Muscle of back (tissue), 3 donors: ENCODE measurements at regions not wholly inside any gene's neighbourhood (a gene's known extent, or its start where the extent isn't known, plus 50 kb on each side); places are given as distances from the start of the nearest gene placed in this dataset.

Experiments
- DNase-seq, 3 donors: peaks; one replicate each; pipeline versions ENCODE4 v3.0.0 to v3.0.0-alpha.2; 2013

DNA sequence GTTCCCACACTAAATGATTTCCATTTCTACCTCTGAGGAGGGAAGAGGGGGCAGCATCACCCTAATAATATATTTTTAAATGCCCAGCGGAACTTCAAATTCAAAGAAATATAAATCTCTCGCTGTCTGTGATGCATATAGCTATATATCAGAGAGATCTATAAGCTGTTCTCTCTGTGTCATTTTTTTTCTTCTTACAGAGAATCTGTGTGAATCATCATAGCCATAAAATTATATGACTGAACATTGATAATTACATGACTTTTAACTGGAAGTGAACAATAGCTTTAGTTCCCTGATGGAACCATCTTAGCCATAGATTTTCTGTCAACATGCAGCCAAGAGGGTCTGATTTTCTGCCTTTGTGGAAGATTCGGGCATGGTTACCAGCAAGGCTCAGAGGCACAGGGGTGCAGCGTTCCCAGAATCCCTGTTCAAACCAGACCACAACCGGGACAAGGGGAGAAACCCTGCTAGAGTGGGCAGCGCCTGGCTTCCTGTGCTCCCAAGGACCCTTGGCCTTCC lies 93.7 kb upstream of the OSMR start:
- DNase-seq = peak in 1 of 3 donors; percentile 23

DNA sequence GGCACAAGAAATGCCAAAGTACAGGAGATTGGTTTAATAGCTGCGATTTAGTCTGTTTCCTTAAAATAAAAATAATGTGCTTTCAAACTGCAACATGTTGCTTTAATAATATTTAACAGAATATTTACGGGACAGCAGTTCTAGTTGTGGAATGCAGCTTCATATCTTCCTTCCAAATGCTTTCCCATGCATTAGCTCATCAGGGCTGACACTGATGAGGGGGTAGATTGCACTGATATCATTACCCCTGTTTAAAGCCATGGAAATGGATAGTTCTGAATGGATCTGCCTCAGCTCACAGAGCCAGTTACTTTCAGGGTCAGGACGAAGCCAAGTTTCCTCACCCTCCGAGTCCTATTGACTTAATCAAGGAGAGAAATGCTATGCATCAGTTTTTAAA lies 93.2 kb upstream of the OSMR start:
- DNase-seq = peak in 1 of 3 donors; percentile 64

DNA sequence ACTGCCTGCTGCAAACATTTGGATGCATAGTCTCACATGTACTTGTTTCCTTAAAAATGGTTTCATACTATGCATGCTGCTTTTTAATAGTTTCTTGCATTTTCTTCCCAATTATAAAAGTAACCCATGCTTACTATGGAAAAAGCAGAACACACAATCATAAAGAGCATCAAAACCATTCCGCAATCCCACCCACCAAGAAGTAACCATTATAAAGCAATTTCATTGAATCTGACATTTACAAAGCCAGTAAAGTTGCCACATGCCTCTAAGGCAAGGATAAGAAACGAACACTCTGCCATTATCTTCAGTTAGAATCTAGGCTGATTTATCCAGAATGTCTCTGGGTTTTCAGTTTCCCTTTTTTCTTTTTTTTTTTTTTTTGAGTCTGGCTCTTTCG lies 92.7 kb upstream of the OSMR start:
- DNase-seq = no peak

DNA sequence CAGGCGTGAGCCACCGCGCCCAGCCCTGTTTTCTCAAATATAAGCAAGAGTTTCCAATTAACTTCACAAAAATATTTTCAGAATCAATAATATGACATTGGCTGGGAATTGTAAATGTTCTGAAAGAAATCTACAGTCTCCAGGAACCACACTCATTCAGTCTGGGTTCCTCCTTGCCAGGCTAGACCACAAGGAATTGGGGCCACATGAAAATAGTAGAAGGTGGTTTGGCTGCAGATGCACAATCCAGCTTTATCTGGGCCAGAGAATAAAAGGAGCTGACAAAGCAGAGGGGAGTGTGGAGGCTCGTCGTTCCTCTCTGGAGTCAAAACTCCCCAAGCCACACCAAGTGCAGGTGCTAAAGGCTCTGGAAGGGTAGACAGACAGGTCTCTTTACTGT lies 92.0 kb upstream of the OSMR start:
- DNase-seq = no peak

DNA sequence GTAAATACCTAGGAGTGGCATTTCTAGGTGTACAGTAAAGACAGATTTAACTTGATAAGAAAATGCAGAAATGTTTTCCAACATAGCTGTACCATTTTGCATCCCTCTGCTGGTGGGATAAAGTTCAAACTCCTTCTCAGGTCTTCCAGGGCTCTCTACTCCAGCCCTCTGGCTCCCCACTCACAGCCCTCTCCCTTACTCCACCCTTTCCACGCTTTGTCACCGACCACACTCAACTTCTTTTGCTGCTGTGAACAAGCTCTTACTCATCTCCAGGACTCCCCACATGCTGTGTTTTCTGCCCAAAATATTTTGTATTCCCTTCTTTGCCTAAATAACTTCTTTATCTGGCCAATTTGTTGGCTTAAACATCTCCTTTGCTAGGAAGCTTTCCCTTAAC lies 90.6 kb upstream of the OSMR start:
- DNase-seq = peak in 2 of 3 donors; percentile 36 to 70

DNA sequence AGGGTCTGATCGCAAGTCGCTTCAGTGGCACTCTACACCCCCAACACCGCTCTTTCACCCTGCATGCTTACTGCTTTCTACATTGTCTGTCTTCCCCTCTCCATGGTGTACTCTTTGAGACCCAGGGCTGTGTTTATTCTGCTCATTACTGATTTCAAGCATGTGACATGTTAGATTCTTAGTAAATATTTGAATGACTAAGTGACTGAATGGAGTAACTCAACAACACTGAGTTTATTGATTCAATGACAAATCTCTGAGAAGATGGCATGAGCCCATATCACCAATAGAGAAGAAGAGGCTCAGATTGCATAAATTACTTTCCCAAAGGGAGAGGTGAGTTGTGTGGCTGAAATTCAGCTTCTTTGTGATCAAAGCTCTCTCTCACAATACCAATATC lies 89.7 kb upstream of the OSMR start:
- no peak for DNase-seq

DNA sequence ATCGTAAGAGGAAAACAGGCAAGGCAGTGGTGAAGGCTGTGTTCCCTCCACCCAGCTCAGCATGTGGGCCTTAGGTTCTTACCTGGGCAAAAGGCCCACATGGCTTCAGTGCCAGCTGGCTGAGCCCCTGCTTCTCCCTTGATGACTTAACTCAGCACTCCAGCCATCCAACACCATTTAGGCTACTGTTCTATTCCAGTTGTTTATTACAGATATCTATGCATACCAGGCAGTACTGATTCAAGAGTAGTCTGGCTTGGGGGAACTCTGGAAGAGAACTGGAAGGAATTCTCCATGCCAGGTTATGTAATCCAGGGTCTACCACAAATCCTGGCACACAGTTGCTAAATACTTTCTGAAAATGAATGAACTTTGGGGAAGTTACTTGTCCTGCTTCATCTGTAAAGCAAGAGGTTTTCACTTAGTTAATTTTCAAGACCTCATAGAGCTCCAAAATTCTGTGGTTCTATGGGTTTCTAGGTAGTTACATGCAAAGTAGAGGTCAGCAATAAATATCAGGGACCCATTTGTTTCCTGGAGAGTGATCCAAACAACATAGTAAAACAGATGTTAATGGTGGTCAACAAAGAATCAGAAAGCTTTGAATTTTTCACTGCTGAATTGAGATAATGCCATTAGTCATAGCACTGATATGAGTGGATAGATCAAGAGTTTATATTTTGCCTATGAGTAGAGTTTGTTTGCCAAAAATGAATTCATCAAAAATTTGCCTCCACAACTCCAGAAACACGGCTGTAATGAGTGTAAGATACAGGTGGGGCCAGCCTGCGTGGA lies 88.2 kb upstream of the OSMR start:
- DNase-seq = no peak

DNA sequence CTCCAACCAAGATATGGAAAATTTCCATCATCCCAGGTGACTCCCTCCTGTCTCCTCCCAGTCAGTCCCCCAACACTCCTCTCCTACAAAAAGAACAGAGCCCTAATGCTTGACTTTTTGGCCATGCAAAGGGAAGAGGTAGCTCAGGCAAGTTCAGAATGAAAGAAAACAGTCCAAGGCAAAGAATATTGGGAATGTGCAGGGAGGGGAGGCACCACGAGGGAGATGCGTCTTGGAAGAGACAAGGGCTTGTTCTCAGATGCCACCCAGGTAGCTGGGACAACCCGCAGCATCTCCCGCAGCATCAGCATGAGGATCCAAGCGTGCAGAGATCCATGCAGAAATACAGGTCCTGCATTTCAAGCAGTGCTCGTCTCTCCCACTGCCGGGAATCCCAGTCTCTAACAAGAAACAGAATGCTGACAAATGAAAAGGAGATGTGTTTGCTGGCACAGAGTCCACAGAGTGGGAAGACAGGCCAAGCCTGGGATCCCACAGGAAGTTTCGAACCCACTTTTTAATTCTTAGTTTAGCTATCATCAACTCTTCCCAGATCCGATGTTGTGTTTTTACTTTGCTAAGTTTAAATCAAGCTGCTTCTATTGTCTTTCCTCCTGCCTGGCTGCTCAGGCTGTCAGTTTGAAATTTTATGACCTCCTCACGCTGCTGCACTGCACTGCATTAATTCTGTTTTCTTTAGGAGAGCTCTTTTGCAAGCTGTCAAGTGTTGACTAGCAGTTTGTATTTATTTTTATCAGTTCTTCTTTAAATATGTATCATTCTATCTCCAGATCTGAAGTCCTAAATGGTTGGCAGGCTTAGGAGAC lies 86.8 kb upstream of the OSMR start:
- peak; percentile 81 to 96 (median 90) for DNase-seq

DNA sequence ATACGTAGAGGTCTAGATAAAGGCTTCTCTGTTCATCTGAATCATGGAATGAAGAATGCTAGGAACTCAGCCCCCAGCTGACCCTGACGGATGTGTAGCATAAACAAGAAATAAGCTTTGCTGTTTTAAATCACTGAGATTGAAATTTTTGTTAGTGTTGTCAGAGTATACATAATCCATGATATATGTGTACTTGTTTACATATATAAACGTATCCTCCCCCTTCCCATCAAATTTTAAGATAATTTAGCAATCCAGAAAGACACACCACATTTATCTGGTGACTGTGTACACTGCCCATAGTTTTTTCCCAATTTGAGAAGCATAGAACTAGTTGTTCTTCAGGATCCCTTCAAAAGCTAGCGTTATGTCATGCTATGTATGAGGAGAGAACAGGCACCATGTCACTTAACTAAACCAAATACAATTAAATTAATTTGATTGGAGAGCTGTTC lies 80.8 kb upstream of the OSMR start:
- DNase-seq = no peak

DNA sequence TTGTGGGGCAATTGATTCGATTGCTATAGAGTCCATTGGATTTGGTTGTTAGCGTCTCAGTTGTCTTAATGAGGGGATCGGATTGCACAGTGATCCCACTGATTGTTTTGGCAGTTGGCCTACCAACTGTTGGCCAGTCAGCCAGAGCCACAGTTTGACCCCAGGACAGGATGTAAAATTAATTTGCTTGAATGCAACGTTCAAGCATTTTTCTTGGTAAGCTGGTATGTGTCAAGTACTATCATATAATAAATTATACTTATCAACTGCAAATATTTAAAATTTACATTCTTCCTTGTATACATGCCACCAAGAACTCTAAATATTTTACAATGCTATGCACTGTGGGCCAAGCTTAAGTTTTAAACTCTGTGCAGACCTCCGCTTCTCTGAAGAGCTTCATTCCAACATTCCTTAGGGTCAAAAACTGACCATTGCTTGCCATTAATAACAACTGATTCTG lies 80.4 kb upstream of the OSMR start:
- no peak for DNase-seq

DNA sequence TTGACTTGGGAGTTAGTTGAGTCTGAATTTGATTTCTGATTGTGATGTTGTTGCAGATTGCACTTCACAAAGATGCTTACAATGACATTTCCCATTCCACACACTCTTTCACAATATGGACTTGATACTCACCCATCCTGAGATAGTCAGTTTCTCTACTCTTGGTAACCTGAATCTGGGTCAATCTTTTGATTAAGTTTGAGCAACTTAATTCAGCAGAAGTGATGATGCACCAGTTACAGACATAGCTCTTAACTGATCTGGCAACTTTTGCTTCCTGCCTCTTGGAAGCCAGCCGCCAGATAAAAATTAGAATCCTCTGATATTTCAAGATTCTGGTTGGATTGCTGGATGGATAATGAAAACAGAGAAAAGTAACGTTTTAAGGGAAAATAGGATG lies 79.7 kb upstream of the OSMR start:
- DNase-seq = no peak

DNA sequence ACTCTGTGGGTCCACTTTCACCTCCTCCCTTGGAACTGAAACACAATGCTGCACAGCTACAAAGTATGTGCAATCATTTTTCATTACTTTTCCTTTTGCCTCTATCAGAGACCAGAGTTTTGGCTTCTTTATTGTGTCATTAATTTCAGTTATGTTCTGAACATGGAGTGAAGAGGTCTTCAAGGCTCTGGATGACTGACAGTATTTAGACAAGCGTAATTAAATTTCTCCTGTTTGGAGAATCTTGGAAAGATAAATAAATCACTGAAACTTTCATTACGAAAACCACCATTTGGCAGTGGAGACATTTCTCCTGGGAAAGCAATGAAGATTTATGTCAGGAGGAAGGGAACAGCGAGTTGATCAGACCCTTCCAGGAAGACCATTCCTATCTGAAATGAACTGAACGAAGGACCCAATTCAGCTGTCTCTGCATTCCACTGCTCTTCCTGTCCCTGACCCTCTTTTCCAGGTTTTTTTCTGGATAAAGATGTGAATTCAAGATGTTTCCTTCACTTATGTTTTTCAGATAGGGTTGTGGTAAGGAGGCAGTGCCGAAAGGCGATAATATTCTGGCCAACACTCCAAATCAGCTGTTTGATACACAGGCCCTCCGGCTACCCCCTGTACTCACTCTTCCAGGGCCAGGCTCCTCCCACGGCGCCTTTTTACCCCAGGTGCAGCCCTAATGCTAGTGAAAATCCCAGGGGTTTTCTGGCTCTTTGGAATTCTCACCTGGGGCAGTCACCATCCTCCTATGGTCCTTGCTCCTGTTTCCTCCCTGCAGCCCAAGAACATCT lies 77.2 kb upstream of the OSMR start:
- peak; percentile 67 to 90 (median 76) for DNase-seq

DNA sequence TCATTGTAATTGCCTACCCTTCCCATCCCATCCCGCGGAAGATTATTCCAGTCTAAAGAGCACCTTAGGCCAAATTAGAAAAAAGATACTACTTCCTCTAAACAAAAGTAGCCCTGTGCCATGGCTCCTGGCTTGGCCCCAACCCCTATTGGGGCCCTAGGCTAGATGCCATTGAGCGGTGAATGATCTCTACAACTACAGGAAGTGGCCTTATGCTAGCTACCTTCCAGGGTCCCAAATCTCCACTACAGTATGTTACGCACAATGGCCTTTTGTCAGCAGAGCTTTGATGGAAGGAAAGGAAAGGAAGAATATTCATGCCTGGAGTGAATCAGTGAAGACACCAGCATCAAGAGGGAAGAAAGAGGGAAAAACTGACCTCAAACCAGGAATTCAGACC lies 73.3 kb upstream of the OSMR start:
- no peak for DNase-seq

DNA sequence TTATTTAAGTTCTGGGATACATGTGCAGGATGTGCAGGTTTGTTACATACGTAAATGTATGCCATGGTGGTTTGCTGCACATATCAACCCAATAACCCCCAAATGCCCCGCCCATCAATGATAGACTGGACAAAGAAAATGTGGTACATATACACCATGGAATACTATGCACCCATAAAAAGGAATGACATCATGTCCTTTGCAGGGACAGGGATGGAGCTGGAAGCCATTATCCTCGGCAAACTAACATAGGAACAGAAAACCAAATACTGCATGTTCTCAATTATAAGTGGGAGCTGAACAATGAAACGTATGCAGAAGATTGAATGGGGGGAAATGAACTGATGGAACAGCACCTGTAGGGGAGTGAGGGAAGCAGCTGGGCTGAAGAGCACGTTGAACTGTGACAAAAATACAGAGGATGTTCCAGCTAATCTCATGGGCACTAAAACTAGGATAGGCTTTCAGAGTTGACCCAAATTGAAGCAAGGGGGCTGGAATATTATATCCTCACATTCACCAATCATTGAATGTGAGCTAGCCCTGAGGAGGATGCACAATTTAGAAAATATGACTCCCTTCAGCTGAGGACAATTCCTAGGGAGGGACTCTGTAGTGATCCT lies 70.5 kb upstream of the OSMR start:
- peak in 1 of 3 donors; percentile 40 for DNase-seq

DNA sequence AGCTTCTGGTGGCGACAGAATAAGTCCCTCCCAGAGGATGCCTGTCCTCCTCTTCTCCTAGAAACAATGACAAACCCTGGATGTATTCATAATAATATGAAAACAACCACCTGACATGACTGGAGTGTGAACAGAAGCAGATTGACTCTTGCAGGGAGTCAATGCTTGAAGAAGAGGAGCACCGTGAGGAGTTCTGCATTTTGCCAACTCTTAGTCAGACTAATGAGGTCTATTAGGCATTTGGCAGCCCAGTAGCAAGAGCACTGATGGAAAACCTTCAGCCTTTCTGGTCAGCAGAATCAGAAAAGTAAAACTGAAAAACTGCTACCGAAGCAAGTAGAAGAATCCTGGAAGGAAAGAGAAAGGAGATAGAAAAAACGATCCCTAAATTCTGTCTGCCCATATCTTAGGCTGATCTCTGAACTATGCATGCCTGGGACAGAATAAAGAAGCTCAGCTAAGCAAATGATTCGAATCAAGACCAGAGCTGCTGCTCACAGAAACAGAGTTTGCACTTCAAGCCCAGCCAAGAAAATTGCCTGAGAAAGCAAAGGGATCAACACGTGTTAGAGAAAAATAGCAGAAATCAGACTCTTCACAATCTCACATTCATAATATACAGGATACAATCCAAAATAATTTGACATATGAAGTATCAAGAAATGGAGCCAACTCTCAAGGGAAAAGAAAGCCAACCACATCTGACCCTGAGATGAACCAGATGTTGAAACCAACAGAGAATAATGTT lies 69.5 kb upstream of the OSMR start:
- peak in 2 of 3 donors; percentile 37 to 81 for DNase-seq

DNA sequence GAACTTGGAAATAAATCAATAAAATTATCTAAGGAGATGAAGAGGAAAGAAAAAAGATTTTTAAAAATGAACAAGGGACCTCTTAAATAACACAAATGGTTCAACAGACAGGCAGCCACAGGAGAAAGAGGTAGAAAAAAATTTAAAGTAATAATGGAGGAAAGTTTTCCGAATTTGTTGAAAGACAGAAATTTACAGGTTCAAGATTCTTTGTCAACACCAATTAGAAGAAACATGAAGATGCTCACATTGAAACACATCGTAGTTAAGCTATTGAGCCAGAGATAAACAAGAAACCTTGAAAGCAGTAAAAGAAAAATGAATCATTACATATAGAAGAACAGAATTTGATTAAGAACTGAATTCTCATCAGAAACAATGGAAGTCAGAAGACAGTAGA lies 68.7 kb upstream of the OSMR start:
- DNase-seq = peak in 1 of 3 donors; percentile 34

DNA sequence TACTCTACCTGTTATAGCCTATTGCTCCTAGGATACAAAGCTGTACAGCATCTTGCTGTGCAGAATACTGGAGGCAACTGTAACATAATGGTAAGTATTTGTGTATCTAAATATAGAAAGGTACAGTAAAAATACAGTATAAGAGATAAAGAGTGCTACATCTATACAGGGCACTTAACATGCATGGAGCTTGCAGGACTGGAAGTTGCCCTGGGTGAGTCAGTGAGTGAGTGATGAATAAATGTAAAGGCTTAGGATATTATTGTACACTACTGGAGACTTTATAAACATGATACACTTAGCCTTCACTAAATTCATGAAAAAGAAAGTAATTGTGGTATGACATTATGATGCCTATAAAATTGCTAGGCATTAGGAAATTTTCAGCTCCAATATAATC lies 65.5 kb upstream of the OSMR start:
- no peak for DNase-seq

DNA sequence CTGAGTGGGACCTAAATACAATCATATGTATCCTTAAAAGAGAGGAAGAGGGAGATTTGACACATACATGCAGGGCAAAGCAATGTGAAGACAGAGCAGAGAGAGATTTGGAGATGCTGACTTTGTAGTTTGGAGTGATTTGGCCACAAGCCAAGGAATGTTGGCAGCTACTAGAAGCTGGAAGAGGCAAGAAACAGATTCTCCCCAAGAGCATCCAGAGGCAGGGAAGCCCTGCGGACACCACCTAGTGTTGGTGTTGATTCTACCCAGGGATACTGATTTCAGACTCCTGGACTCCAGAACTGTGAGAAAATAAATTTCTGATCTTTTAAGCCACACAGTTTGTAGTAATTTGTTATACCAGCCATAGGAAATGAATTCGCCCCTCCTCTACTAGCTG lies 64.9 kb upstream of the OSMR start:
- peak; percentile 70 to 86 (median 77) for DNase-seq

DNA sequence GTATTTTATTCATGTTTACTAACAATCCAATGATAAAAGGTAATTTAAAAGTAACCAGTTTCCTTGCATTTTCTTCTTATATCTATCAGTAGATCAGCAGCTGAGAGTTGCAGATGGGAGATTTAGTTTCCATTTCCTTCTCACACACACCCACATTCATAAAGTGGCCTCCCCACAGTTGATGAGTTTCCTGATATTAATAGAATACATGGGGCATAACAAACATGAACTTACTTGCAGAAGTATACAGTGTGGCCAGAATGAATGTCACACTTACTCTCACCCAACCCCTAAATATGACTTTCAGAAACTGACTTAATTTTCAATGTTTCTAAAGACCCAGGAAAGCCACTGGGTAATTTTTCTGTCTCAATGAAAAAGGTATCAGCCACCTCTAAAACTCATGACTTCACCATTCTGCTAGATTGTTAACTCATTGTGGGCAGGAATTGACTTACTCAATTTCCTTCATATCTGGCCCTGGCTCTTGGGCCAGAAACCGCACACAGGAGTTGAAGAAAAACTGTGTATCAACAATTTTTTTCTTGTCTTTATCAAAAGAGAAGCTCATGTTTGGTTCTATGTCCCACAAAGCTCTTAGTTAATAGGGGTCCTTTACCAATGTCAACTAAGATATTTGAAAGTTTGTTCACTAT lies 63.5 kb upstream of the OSMR start:
- no peak for DNase-seq

DNA sequence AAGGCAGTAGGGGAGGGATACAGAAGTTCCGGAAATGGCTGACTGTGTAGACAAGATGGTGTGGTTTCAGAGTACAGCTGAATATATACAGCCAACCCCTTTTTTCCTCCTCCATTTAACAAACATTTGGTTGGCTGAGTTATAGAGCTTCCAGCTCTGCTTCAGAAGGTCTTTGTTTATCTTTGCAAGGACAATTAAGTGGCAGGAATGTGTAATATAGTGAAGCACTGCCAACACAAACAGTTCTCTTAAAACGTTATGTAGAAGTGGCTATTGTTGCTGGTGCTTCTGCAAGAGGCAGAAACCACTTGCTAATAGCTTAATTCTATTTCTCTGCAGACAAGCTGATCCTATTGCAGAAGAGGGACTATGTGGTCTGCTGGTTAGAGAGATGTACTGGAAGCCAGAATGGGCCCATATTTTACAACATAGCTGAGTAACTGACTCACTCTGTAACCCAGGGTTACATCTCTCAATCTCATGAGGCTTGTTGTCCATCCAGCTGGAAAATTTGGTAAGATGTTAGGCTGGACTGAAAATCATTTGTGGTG lies 62.7 kb upstream of the OSMR start:
- peak in 2 of 3 donors; percentile 75 to 93 for DNase-seq
